ENCODE measurements at regions not wholly inside any gene's neighbourhood (a gene's known extent, or its start where the extent isn't known, plus 50 kb on each side); places are given as distances from the start of the nearest gene placed in this dataset.

- TF ChIP-seq POLR2A (IDR thresholded peaks at IDR 0.05) (no peak), CTCF (IDR thresholded peaks at IDR 0.05) (no peak)
Observed at GRCh38 chr12:127628645-127629044, 638.3 kb upstream of the TMEM132C start.
